ENCODE measurements at regions not wholly inside any gene's neighbourhood (a gene's known extent, or its start where the extent isn't known, plus 50 kb on each side); places are given as distances from the start of the nearest gene placed in this dataset.
A peak's percentile ranks its signal among the peaks of the same experiment; 100 is the strongest.

DNA sequence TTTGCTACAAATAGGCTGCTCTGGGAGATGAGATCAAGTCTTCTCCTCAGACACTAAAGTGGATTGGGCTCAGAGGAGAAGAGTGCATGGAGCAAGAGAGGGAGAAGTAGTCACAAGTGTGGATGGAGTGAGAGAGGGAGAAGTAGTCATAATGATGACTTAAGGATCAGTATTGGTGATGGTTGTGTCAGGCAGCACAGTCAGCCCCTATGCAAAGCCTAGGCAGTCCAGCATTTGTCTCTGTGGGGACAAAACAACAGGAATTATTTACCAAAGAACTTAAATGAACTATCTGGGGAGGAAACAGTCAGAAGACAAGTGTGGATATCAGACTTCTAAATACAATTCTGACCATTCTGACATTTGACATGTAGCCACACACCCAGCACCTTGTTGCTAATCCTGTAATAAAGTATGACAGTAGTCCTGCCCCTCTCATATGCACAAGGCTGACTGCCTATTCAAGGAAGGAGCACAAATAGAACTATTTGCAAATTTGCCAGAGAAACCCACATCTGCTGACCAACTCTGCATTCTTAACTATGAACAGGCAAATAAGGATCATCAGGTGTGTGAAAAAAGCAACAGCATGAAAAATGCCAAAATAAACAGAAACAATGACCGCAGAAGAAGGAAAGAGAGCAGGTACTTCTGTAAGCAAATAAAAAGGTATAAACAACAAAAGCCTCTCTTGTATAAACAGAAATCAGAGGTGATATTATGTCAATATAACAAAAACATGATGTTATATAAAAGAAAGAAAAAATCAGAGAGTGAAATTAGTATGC, 1597.9 kb upstream of the ACVR2A start:
- peaks cover 34% of the 10 kb centered on the region for H3K4me1 Mint-ChIP-seq (ENCODE audit: low read depth)
- peak overlapping the region; percentile 19 for H3K27ac Mint-ChIP-seq (ENCODE audit: unreplicated experiment)
- H3K36me3 Mint-ChIP-seq (ENCODE audit: low read depth) = peaks cover 2% of the 10 kb centered on the region
- H3K9me3 Mint-ChIP-seq (ENCODE audit: low read depth) = peaks cover 2% of the 10 kb centered on the region
- no peaks in the 10 kb centered on the region for H3K27me3 Mint-ChIP-seq (ENCODE audit: low read depth)
- no peak for DNase-seq (ENCODE audit: low spot score)
- H3K4me3 Mint-ChIP-seq (ENCODE audit: unreplicated experiment) = no peak overlapping the region
- TF ChIP-seq, protein P1, sequence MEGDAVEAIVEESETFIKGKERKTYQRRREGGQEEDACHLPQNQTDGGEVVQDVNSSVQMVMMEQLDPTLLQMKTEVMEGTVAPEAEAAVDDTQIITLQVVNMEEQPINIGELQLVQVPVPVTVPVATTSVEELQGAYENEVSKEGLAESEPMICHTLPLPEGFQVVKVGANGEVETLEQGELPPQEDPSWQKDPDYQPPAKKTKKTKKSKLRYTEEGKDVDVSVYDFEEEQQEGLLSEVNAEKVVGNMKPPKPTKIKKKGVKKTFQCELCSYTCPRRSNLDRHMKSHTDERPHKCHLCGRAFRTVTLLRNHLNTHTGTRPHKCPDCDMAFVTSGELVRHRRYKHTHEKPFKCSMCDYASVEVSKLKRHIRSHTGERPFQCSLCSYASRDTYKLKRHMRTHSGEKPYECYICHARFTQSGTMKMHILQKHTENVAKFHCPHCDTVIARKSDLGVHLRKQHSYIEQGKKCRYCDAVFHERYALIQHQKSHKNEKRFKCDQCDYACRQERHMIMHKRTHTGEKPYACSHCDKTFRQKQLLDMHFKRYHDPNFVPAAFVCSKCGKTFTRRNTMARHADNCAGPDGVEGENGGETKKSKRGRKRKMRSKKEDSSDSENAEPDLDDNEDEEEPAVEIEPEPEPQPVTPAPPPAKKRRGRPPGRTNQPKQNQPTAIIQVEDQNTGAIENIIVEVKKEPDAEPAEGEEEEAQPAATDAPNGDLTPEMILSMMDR (IDR thresholded peaks at IDR 0.05) = no peak

DNA sequence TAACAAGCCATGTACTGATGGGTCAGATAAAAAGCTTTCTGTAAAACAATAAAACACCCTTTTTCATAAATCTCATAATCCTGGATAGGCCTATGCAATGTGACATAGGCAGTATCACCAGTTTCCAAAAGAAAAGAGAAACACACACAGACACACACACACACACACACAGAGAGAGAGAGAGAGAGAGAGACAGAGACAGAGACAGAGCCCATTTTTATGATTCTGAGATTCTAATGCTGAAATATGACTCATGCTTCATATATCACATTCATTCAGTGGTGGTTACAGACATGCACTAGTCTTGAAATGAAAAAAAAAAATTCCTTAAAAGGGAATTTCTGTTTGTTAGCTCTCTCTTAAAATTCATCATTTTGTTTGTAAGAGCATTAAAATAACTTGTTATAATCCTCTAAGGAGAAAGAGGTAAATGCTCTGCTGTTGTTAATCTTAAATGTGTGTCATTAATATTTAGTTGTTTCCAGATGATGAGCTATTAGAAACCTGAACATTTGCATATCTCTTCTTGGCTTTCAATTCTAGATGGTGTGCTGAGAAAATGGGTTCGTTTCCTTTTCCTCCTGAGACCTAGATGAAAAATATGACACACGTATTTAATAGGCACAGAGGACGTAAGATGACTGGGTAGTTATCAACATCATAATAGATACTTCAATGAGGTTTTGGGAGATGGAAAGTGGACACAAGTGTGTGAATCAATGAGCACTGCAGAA, 1598.7 kb upstream of the ACVR2A start:
- peaks cover 2% of the 10 kb centered on the region for H3K36me3 Mint-ChIP-seq (ENCODE audit: low read depth)
- no peak for DNase-seq (ENCODE audit: low spot score)
- peaks cover 2% of the 10 kb centered on the region for H3K9me3 Mint-ChIP-seq (ENCODE audit: low read depth)

DNA sequence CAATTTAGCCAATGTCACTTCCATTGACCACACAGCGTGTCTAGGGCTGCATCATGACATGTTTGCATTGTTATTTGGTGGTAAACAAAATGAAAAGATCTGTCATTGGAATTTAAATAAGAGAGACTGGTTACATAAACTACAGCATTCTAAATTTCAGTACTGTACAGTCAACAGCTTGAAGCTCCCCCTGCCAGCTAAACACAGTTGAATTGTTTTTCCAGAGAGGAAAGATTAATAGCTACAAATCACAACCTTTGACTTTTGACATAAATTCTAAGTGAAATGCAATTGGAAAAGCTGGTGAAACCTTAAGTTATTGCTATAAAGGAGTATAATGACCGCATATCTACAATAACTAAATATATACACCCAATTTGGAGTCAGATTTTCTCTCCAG, 1600.0 kb upstream of the ACVR2A start:
- DNase-seq (ENCODE audit: low spot score) = no peak
- peaks cover 2% of the 10 kb centered on the region for H3K36me3 Mint-ChIP-seq (ENCODE audit: low read depth)
- H3K4me1 Mint-ChIP-seq (ENCODE audit: low read depth) = peaks cover 48% of the 10 kb centered on the region
- no peak overlapping the region for H3K27ac Mint-ChIP-seq (ENCODE audit: unreplicated experiment)
- no peaks in the 10 kb centered on the region for H3K27me3 Mint-ChIP-seq (ENCODE audit: low read depth)
- H3K4me3 Mint-ChIP-seq (ENCODE audit: unreplicated experiment) = no peak overlapping the region
- H3K9me3 Mint-ChIP-seq (ENCODE audit: low read depth) = peaks cover 2% of the 10 kb centered on the region
- TF ChIP-seq, protein P1 (IDR thresholded peaks at IDR 0.05) = no peak

More for the DNA sequence above, 1598.7 kb upstream of the ACVR2A start:
- TF ChIP-seq, protein P1 (IDR thresholded peaks at IDR 0.05) = no peak
- no peaks in the 10 kb centered on the region for H3K27me3 Mint-ChIP-seq (ENCODE audit: low read depth)
- no peak overlapping the region for H3K4me3 Mint-ChIP-seq (ENCODE audit: unreplicated experiment)
- peaks cover 35% of the 10 kb centered on the region for H3K4me1 Mint-ChIP-seq (ENCODE audit: low read depth)
- H3K27ac Mint-ChIP-seq (ENCODE audit: unreplicated experiment) = peak overlapping the region; percentile 64

DNA sequence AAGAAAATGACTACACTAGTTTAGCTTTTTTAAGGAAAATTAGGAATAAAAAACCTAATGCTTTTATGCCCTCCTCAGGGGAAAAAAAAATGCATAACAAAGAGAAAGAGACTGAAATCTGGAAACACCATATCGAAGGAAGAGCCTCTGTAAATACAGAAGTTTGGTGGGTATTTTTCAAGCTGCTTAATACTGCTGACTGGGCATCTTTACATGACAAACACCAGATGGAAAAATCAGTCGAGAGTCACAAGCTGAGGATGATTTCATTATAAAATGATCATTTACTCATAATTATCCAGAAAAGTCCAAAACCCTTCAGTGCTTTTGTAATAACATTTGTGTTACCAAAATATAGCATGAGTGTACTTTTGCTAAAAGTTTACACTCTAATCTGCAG, 1600.7 kb upstream of the ACVR2A start:
- H3K27ac Mint-ChIP-seq (ENCODE audit: unreplicated experiment) = peak overlapping the region; percentile 14
- no peaks in the 10 kb centered on the region for H3K27me3 Mint-ChIP-seq (ENCODE audit: low read depth)
- TF ChIP-seq, protein P1 (IDR thresholded peaks at IDR 0.05) = no peak
- peaks cover 2% of the 10 kb centered on the region for H3K9me3 Mint-ChIP-seq (ENCODE audit: low read depth)
- no peak for DNase-seq (ENCODE audit: low spot score)
- peaks cover 2% of the 10 kb centered on the region for H3K36me3 Mint-ChIP-seq (ENCODE audit: low read depth)
- peaks cover 55% of the 10 kb centered on the region for H3K4me1 Mint-ChIP-seq (ENCODE audit: low read depth)
- no peak overlapping the region for H3K4me3 Mint-ChIP-seq (ENCODE audit: unreplicated experiment)

DNA sequence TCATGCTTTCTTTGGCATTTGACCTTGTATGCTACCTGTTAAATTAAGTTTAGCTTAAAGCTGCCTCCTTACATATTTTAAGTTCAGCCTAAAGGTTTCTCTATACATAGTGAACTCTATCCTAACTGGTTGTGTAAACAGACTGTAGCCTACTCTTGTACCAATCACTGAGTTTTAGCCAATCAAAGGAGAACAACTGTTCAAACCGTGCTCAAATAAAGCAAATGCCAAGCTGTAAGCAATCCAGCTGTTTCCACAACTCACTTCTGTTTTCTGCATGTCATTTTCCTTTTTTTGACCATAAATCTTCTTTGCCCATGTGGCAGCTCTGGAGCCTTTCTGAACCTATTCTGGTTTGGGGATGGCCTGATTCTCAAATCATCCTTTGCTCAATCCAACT, 1603.8 kb upstream of the ACVR2A start:
- Mint-ChIP-seq H3K27ac (ENCODE audit: unreplicated experiment) (peak overlapping the region; percentile 70), H3K27me3 (ENCODE audit: low read depth) (no peaks in the 10 kb centered on the region), H3K4me3 (ENCODE audit: unreplicated experiment) (no peak overlapping the region), H3K4me1 (ENCODE audit: low read depth) (peaks cover 58% of the 10 kb centered on the region), H3K9me3 (ENCODE audit: low read depth) (no peaks in the 10 kb centered on the region), H3K36me3 (ENCODE audit: low read depth) (peaks cover 2% of the 10 kb centered on the region)
- no peak for DNase-seq (ENCODE audit: low spot score)
- TF ChIP-seq, protein P1 (IDR thresholded peaks at IDR 0.05) = no peak
